ENCODE measurements at regions not wholly inside any gene's neighbourhood (a gene's known extent, or its start where the extent isn't known, plus 50 kb on each side); places are given as distances from the start of the nearest gene placed in this dataset.
A peak's percentile ranks its signal among the peaks of the same experiment; 100 is the strongest.

- H3K4me3 Mint-ChIP-seq: no peak overlapping the region
Observed at GRCh38 chr15:62334536-62334935, 169.5 kb upstream of the C2CD4B start.

GRCh38 chr15:62337934-62338333 is 172.8 kb upstream of the C2CD4B start:
- intact Hi-C loops (cut with micrococcal nuclease): no loop called here
- no peaks in the 10 kb centered on the region for H3K9me3 Mint-ChIP-seq
- CTCF ChIA-PET: no interaction called here
- no peak for DNase-seq
- H3K27ac Mint-ChIP-seq: no peak overlapping the region
- H3K4me3 Mint-ChIP-seq: no peak overlapping the region
- H3K36me3 Mint-ChIP-seq (ENCODE audit: low read depth): no peaks in the 10 kb centered on the region
- no peaks in the 10 kb centered on the region for H3K27me3 Mint-ChIP-seq (ENCODE audit: low read depth)
- no peaks in the 10 kb centered on the region for H3K4me1 Mint-ChIP-seq (ENCODE audit: low read depth)

More at GRCh38 chr15:62334536-62334935, 169.5 kb upstream of the C2CD4B start:
- Mint-ChIP-seq H3K27ac (no peak overlapping the region), H3K4me1 (ENCODE audit: low read depth) (no peaks in the 10 kb centered on the region), H3K27me3 (ENCODE audit: low read depth) (no peaks in the 10 kb centered on the region), H3K9me3 (no peaks in the 10 kb centered on the region), H3K36me3 (ENCODE audit: low read depth) (no peaks in the 10 kb centered on the region)
- CTCF ChIA-PET: interaction anchor here (1.4 kb wide), 1 partner anchor 10 kb away, joined by 3 read pairs; no protein-coding TSS in a partner anchor
- intact Hi-C loops (cut with micrococcal nuclease): no loop called here
- DNase-seq: no peak

GRCh38 chr15:62338497-62338896 is 173.4 kb upstream of the C2CD4B start:
- Mint-ChIP-seq H3K4me1 (ENCODE audit: low read depth) (no peaks in the 10 kb centered on the region), H3K9me3 (no peaks in the 10 kb centered on the region), H3K27ac (no peak overlapping the region), H3K36me3 (ENCODE audit: low read depth) (no peaks in the 10 kb centered on the region), H3K4me3 (no peak overlapping the region), H3K27me3 (ENCODE audit: low read depth) (no peaks in the 10 kb centered on the region)
- CTCF ChIA-PET: no interaction called here
- intact Hi-C loops (cut with micrococcal nuclease): no loop called here
- no peak for DNase-seq

- Mint-ChIP-seq H3K4me3 (no peak overlapping the region), H3K27me3 (ENCODE audit: low read depth) (no peaks in the 10 kb centered on the region), H3K36me3 (ENCODE audit: low read depth) (no peaks in the 10 kb centered on the region), H3K9me3 (peaks cover 2% of the 10 kb centered on the region), H3K4me1 (ENCODE audit: low read depth) (peaks cover 3% of the 10 kb centered on the region), H3K27ac (no peak overlapping the region)
- CTCF ChIA-PET: no interaction called here
- no peak for DNase-seq
- intact Hi-C loops (cut with micrococcal nuclease): no loop called here
Observed at GRCh38 chr15:62342959-62343358, 177.9 kb upstream of the C2CD4B start.

GRCh38 chr15:62343397-62343796 is 178.3 kb upstream of the C2CD4B start:
- CTCF ChIA-PET: interaction anchor here (1.5 kb wide), 1 partner anchor 11 kb away, joined by 3 read pairs; no protein-coding TSS in a partner anchor
- DNase-seq: no peak
- H3K9me3 Mint-ChIP-seq: peaks cover 2% of the 10 kb centered on the region
- no peaks in the 10 kb centered on the region for H3K27me3 Mint-ChIP-seq (ENCODE audit: low read depth)
- intact Hi-C loops (cut with micrococcal nuclease): no loop called here
- no peak overlapping the region for H3K4me3 Mint-ChIP-seq
- H3K4me1 Mint-ChIP-seq (ENCODE audit: low read depth): peaks cover 3% of the 10 kb centered on the region
- no peak overlapping the region for H3K27ac Mint-ChIP-seq
- H3K36me3 Mint-ChIP-seq (ENCODE audit: low read depth): no peaks in the 10 kb centered on the region

GRCh38 chr15:62344806-62345539 is 179.9 kb upstream of the C2CD4B start:
- CTCF ChIA-PET: interaction anchor here (0.6 to 1.5 kb wide), 8 partner anchors 8 to 144 kb away, joined by 3 to 4 read pairs (median 3); no protein-coding TSS in a partner anchor
- intact Hi-C loops (cut with micrococcal nuclease): no loop called here

GRCh38 chr15:62346168-62346567 is 181.1 kb upstream of the C2CD4B start:
- CTCF ChIA-PET: no interaction called here

More at GRCh38 chr15:62344806-62345539, 179.9 kb upstream of the C2CD4B start:
- Mint-ChIP-seq H3K4me1 (ENCODE audit: low read depth) (peaks cover 3% of the 10 kb centered on the region), H3K27me3 (ENCODE audit: low read depth) (no peaks in the 10 kb centered on the region), H3K9me3 (peaks cover 2% of the 10 kb centered on the region), H3K4me3 (peak overlapping the region; percentile 50), H3K36me3 (ENCODE audit: low read depth) (no peaks in the 10 kb centered on the region), H3K27ac (no peak overlapping the region)
- peak; percentile 72 for DNase-seq

GRCh38 chr15:62348118-62348517 is 183.0 kb upstream of the C2CD4B start:
- H3K9me3 Mint-ChIP-seq: peaks cover 2% of the 10 kb centered on the region
- DNase-seq: no peak
- H3K27me3 Mint-ChIP-seq (ENCODE audit: low read depth): peaks cover 6% of the 10 kb centered on the region
- no peaks in the 10 kb centered on the region for H3K36me3 Mint-ChIP-seq (ENCODE audit: low read depth)
- no peak overlapping the region for H3K27ac Mint-ChIP-seq
- peaks cover 3% of the 10 kb centered on the region for H3K4me1 Mint-ChIP-seq (ENCODE audit: low read depth)
- intact Hi-C loops (cut with micrococcal nuclease): no loop called here
- CTCF ChIA-PET: no interaction called here
- H3K4me3 Mint-ChIP-seq: no peak overlapping the region

More at GRCh38 chr15:62346168-62346567, 181.1 kb upstream of the C2CD4B start:
- peaks cover 6% of the 10 kb centered on the region for H3K27me3 Mint-ChIP-seq (ENCODE audit: low read depth)
- intact Hi-C loops (cut with micrococcal nuclease): no loop called here
- peaks cover 2% of the 10 kb centered on the region for H3K9me3 Mint-ChIP-seq
- no peak for DNase-seq
- no peak overlapping the region for H3K4me3 Mint-ChIP-seq
- H3K36me3 Mint-ChIP-seq (ENCODE audit: low read depth): no peaks in the 10 kb centered on the region
- peaks cover 3% of the 10 kb centered on the region for H3K4me1 Mint-ChIP-seq (ENCODE audit: low read depth)
- H3K27ac Mint-ChIP-seq: no peak overlapping the region

- H3K4me3 Mint-ChIP-seq: no peak overlapping the region
- no peak overlapping the region for H3K27ac Mint-ChIP-seq
- CTCF ChIA-PET: interaction anchor here (0.7 kb wide), 1 partner anchor 672 kb away, joined by 3 read pairs; no protein-coding TSS in a partner anchor
- intact Hi-C loops (cut with micrococcal nuclease): no loop called here
- peaks cover 3% of the 10 kb centered on the region for H3K4me1 Mint-ChIP-seq (ENCODE audit: low read depth)
- H3K27me3 Mint-ChIP-seq (ENCODE audit: low read depth): peaks cover 6% of the 10 kb centered on the region
- no peak for DNase-seq
- H3K9me3 Mint-ChIP-seq: peaks cover 2% of the 10 kb centered on the region
- H3K36me3 Mint-ChIP-seq (ENCODE audit: low read depth): no peaks in the 10 kb centered on the region
Observed at GRCh38 chr15:62348623-62349022, 183.5 kb upstream of the C2CD4B start.

- H3K36me3 Mint-ChIP-seq (ENCODE audit: low read depth): no peaks in the 10 kb centered on the region
- no peak overlapping the region for H3K27ac Mint-ChIP-seq
- intact Hi-C loops (cut with micrococcal nuclease): no loop called here
- CTCF ChIA-PET: interaction anchor here (0.7 kb wide), 1 partner anchor 185 kb away, joined by 4 read pairs; no protein-coding TSS in a partner anchor
- no peaks in the 10 kb centered on the region for H3K9me3 Mint-ChIP-seq
- no peaks in the 10 kb centered on the region for H3K4me1 Mint-ChIP-seq (ENCODE audit: low read depth)
- peaks cover 14% of the 10 kb centered on the region for H3K27me3 Mint-ChIP-seq (ENCODE audit: low read depth)
- no peak overlapping the region for H3K4me3 Mint-ChIP-seq
- no peak for DNase-seq
Observed at GRCh38 chr15:62352817-62353216, 187.7 kb upstream of the C2CD4B start.

GRCh38 chr15:62357431-62357830 is 192.3 kb upstream of the C2CD4B start:
- no peak for DNase-seq
- Mint-ChIP-seq H3K36me3 (ENCODE audit: low read depth) (no peaks in the 10 kb centered on the region), H3K27ac (no peak overlapping the region), H3K9me3 (no peaks in the 10 kb centered on the region), H3K4me1 (ENCODE audit: low read depth) (no peaks in the 10 kb centered on the region), H3K27me3 (ENCODE audit: low read depth) (peaks cover 13% of the 10 kb centered on the region), H3K4me3 (no peak overlapping the region)
- intact Hi-C loops (cut with micrococcal nuclease): no loop called here
- CTCF ChIA-PET: interaction anchor here (0.6 to 0.7 kb wide), 2 partner anchors 18 to 282 kb away, joined by 3 to 4 read pairs; no protein-coding TSS in a partner anchor

- DNase-seq: no peak
- H3K36me3 Mint-ChIP-seq (ENCODE audit: low read depth): no peaks in the 10 kb centered on the region
- CTCF ChIA-PET: interaction anchor here (0.6 kb wide), 1 partner anchor 22 kb away, joined by 3 read pairs; no protein-coding TSS in a partner anchor
- H3K4me3 Mint-ChIP-seq: no peak overlapping the region
- no peaks in the 10 kb centered on the region for H3K4me1 Mint-ChIP-seq (ENCODE audit: low read depth)
- H3K9me3 Mint-ChIP-seq: no peaks in the 10 kb centered on the region
- H3K27ac Mint-ChIP-seq: no peak overlapping the region
- peaks cover 15% of the 10 kb centered on the region for H3K27me3 Mint-ChIP-seq (ENCODE audit: low read depth)
- intact Hi-C loops (cut with micrococcal nuclease): no loop called here
Observed at GRCh38 chr15:62359416-62359815, 194.3 kb upstream of the C2CD4B start.

Data from activated naive CD4-positive, alpha-beta T cell treated with anti-CD3 and anti-CD28 coated beads for 36 hours (primary cell).